HG03460 (cell line): ENCODE measurements at regions not wholly inside any gene's neighbourhood (a gene's known extent, or its start where the extent isn't known, plus 50 kb on each side); places are given as distances from the start of the nearest gene placed in this dataset.
"Not testable (repeated sequence)": the region's sequence is repeated elsewhere in the genome, so short reads cannot be mapped to it uniquely, and the experiment has no call there.

Source experiments
- ATAC-seq: cut with Tn5 transposase; IDR thresholded peaks from one replicate; pipeline ENCODE4 v1.9.1; 2021; ENCODE audit not compliant: unreplicated experiment

GRCh38 chr5:8693341-8693844 lies 824.4 kb downstream of the MTRR start:
- ATAC-seq, result no peak

DNA sequence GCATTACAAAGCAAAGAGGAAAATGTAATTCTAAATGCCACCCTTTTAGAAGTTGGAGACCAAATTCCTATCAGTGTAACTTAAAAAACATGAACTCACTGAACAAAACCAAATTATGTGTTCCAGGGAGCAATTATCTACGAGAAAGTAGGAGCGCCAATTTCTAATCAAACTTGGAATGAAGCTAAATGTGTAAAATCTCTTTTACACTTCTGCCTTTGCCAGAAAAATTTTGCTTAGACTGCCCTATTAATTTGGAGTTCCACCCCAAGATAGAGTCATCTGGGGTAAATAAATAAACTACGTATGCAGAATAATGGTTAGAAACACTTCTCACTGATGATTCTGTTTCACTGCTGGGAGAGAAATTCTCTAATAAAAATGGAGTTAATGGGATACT lies 825.6 kb downstream of the MTRR start:
- no peak for ATAC-seq

DNA sequence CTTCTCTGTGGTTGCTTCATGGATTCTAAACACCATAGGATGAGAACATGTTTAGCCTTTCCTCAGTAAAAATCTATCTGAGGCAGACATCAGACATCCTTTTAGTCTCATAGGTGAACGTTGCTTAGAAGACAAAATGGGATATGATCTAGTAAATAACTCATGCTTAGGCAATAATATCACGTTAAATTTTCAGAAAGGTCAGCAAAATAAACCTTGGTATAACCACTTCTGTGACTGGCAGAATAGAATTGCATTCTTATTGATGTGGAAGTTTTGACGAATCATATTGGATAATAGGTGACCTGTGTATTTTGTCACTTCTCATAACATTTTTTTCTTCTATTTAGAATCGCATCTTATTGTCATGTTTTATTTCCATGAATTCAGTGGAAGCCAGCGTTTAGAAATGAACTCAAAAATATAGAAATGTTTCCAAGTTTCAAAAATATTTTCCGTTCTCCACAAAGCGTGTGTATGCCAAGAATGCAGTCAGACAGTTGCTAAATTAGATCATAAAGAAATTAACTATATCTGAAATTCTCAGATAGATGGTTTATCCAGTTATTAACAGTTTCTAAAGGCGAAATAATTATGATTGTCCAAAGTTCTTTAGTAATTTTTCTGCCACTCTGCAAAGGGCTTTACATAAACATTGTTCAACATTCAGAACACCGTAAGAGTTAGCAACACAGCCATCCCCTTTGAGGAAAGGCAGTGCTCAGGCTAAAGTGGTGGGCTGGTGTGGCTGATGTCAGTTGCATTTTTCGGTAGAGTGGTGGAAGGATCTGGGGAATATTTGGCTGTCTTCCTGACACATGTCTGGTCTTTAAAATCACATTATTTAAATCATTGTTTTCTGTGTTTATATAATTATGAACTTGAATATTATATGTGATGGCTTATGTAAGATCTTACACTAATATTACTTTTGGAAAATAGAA lies 827.2 kb downstream of the MTRR start:
- ATAC-seq, result no peak

DNA sequence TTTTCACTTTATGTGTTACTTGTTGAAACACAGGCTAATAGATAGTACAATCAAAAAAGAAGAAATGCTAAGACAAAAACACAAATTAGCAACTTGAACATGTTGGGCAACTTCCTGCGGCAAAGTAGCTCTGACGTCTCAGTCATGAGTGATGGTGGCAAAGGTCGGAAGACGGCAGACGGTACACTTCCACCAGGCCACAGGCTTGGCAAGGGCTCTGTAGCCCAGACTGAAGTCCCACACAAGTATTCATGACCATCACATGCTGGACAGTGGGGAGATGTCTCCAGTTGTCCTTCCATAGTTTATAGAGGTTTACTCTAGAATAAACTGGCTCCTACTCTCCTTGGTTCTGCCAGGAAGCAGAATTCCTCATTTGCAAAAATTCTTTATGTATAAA lies 831.3 kb downstream of the MTRR start:
- ATAC-seq, result no peak

DNA sequence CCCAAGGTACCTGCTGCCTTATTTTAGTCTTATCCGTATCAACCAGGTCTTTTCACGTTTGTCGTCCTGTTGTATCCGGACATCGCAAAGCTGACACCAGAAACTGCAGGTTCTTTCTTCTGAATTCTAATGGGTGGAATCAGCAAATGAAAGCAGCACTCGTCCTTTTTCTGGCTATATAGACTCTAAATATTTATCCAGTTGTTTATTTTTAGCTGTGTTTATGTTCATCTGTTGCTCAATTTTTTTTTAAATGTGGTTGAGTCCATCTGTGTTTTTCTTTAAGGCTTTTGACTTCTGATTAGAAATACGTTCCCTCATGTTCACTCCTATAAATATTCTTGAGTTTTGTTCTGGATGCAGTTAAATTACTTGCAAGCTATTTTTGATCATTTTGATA lies 831.7 kb downstream of the MTRR start:
- ATAC-seq, result no peak

DNA sequence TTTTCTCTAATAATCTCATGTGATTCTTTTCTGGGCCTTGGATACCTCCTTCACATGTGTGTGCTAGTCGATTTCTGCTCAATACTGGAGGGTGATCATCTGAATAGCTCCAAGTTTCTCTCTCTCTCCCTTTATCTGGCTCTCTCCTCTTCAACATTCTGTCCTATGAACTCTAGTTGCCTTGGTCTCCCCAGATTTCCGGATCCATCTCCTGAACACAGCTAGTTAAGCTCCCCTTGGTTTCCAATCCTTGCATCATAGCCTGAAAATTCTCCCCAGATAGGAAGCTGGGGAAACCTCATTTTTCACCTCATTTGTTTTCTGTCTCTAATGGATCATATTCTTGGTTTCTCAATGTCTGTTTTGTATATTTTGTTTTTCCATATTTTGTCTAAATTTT lies 832.3 kb downstream of the MTRR start:
- no peak for ATAC-seq

- no peak for ATAC-seq
Measured at GRCh38 chr5:8710426-8710930, 835.4 kb downstream of the SEMA5A start.

DNA sequence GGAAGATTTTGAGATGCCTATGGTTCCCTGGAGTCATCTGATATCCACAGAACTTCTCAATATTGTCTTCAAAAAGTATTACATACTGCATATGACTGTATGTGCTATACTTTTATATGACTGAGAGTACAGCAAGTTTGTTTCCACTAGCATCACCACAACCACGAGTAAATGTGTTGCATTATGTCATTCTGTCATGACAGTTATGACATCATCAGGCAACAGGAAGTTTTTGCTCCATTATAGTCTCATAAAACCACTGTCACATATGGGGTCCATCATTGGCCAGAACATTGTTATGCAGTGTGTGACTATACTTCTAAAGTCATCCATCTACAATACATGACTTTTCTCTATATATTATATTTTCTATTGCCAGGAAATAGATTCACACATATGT lies 831.7 kb downstream of the SEMA5A start:
- ATAC-seq, result no peak

GRCh38 chr5:8714861-8715260 lies 831.0 kb downstream of the SEMA5A start:
- ATAC-seq, result no peak

DNA sequence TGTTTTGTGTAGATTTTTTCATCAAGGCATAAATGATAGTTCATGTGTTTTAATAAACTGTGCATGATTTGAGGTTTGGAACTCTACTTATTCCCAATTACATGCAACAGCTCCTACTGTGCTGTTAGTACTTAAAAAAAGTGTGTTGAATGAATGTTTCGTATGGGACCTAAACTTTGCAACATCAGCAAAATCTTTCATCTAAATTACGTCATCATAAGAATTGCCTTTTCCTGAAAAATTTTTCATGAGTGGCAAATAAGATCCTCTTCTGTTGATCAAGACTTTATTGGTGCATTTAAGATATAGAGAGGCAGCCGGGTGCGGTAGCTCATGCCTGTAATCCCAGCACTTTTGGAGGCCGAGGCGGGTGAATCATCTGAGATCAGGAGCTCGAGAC lies 826.1 kb downstream of the SEMA5A start:
- no peak for ATAC-seq

DNA sequence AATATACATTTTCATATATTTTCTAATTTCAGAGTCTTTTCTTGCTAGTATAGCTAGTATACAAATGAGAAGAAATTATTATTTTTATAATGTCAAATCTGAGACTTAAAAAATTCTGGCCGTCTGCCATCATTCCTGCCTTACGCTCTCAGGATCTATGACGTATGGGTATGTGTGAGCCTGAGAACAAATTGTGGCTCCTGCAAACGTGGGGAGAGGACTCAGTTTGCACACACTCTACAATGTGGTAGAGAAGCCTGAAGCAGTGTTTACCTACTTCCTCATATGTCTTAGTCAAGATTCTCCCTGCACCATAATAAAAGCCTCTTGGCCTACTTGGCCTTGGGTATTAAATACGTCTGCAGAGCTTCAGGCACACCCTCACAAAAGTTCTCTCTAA lies 825.4 kb downstream of the SEMA5A start:
- ATAC-seq, result no peak

GRCh38 chr5:8721536-8721935 lies 824.3 kb downstream of the SEMA5A start:
- no peak for ATAC-seq

- no peak for ATAC-seq
Measured at GRCh38 chr5:8726383-8727036, 819.4 kb downstream of the SEMA5A start.

- no peak for ATAC-seq
Measured at GRCh38 chr5:8727396-8727795, 818.5 kb downstream of the SEMA5A start.

DNA sequence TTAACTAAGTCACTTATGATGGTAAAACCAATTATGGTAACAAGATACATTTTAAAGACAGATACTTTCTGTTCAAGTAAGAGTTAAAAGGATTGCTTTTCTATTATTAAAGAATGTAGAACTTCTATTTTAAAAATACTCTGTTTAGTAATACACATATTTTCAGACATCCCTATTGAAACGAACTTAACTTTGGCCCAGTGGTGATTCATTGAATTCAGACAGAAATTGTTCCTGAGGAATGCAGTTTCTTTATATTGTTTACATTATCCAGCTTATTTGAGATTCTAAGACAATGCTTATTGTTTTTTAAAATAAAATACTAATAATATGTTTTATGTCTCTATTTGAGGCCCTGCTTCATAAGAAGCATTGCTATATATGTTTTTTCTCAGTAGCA lies 816.4 kb downstream of the SEMA5A start:
- no peak for ATAC-seq

GRCh38 chr5:8730194-8730593 lies 815.7 kb downstream of the SEMA5A start:
- ATAC-seq, result no peak

DNA sequence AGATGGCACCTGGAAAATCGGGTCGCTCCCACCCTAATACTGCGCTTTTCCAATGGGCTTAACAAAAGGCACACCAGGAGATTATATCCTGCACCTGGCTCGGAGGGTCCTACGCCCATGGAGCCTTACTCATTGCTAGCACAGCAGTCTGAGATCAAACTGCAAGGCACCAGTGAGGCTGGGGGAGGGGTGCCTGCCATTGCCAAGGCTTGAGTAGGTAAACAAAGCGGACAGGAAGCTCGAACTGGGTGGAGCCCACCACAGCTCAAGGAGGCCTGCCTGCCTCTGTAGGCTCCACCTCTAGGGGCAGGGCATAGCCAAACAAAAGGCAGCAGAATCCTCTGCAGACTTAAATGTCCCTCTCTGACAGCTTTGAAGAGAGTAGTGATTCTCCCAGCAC lies 814.8 kb downstream of the SEMA5A start:
- not testable (repeated sequence) for ATAC-seq

- no peak for ATAC-seq
Measured at GRCh38 chr5:8740595-8740994, 805.3 kb downstream of the SEMA5A start.

DNA sequence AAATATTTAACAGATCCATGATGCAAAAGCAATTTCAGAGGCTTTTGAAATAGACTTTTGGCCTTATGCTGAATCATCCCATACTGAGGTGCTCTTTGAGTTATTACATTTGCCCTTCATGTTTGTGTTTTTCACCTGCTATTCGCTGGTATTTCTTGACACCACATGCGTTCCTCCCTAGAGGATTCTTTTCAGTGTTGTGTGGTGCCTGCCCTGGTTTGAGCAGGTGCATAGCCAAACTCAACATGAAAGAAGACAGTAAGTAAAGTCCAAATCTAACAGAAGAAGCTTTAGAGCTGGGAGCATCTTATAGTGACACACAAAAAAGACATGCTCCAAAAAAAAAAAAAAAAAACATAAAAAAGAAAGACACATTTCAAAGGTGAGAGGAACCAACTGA lies 796.3 kb downstream of the SEMA5A start:
- ATAC-seq, result no peak

DNA sequence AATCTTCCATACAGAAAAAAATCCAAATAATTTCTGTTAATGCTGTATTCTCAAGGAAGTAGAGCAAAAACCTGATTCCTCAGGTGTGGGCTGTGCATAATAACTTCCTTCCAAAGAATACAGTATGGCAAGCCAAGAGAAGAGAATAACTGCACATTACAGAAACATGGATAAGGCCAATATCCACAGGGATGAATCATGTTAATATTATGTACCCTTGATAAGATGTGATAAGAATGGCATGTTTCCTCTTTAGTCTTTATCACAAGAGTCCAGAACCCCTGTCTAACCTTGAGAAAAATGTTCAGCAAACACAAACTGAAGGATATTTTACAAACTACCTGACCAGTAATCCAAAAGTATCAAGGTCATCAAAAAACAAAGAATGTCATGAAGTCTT lies 795.8 kb downstream of the SEMA5A start:
- no peak for ATAC-seq

DNA sequence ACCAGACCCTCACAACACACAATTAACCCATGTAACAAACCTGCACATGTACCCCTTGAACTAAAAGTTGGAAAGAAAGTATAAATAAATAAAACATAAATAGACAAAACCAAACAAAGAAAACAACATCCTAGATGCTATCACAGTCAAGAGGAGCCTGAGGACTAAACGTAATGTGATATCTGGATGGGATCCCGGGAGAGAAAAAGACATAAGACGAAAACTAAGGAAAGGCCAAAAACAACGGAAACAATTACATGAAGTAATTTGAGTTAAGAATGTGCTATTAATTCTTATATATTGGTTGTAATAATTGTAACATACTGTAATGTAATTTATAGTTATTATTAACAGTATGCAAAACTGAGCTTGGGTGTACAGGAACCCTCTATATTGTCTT lies 793.9 kb downstream of the SEMA5A start:
- ATAC-seq, result no peak

DNA sequence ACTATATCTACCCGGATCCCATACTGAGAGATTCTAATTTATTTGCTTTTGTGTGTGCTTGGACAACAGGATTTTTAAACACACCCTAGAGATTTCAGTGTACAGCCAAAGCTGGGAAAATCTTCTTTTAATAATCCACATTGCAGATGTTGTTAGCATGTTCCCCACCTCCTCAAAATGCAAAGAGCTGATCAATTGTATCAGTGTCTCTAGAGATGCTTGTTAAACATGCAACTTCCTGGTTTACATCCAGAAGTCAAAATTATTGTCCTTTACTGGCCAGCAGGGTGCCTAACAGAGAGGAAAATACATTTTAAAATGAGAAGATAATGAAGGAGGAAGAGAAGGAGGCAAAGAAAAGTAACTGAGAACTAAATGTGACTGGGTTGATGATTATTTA lies 793.3 kb downstream of the SEMA5A start:
- ATAC-seq, result no peak
